GM12878 (cell line): ENCODE measurements at regions not wholly inside any gene's neighbourhood (a gene's known extent, or its start where the extent isn't known, plus 50 kb on each side); places are given as distances from the start of the nearest gene placed in this dataset.

Experiments used
- ATAC-seq: fragments of 200-7000 bp; cut with Tn5 transposase; 3 replicates; pipeline ENCODE4 v1.9.1; 2020; ENCODE audit warnings: mild to moderate bottlenecking, moderate library complexity
- BruUV-seq: library from RNA; stranded (reverse); fragments of 400-500 nt; replicated peaks from 2 replicates; lab custom pipeline; 2021; lab: Mats Ljungman, UMichigan
- CTCF ChIA-PET: fragments of 300-600 bp; sonication (Branson Sonifier 250); formaldehyde crosslinking; extraction: SDS; loops from one replicate; lab custom pipeline; 2021; ENCODE audit warnings: inconsistent platforms; lab: Yijun Ruan, JAX
- POLR2A ChIA-PET: fragments of 350-600 bp; formaldehyde crosslinking; extraction: SDS; loops from one replicate; lab custom pipeline; 2021; ENCODE audit warnings: inconsistent platforms; lab: Charles Lee
- RAD21 ChIA-PET: fragments of 300-600 bp; sonication (Branson Sonifier 250); formaldehyde crosslinking; loops from one replicate; lab custom pipeline; 2023; ENCODE audit warnings: antibody characterized with exemption; ENCODE audit not compliant: unreplicated experiment; lab: Charles Lee
- SMC1A ChIA-PET: fragments of 300-600 bp; sonication (Branson Sonifier 250); formaldehyde crosslinking; loops from one replicate; lab custom pipeline; 2023; ENCODE audit not compliant: unreplicated experiment, uncharacterized antibody; lab: Charles Lee
- DNase-seq: peaks from one replicate; pipeline ENCODE4 v3.0.0-alpha.2; 2011; ENCODE audit warnings: low read depth, low spot score
- FAIRE-seq: peaks from 3 replicates; lab custom pipeline; 2011; peaks lifted over from hg19 to GRCh38; lab: Jason Lieb, UNC
- H2AFZ ChIP-seq: 2 replicates; pipeline ENCODE4 v1.6.0; 2011; ENCODE audit warnings: low read depth, low read length, control low read depth; ENCODE audit not compliant: control insufficient read depth
- H3K27ac ChIP-seq: 2 replicates; pipeline ENCODE4 v1.5.1; 2011; ENCODE audit warnings: control low read depth; ENCODE audit not compliant: control insufficient read depth, insufficient read depth
- H3K27me3 ChIP-seq, 2 experiments: replicated peaks in 1 of 2; 2 replicates each; pipeline versions ENCODE4 v1.6.0 to v1.6.1; 2011; ENCODE audit warnings: low read length in 1 of 2; ENCODE audit not compliant: control insufficient read depth in 2 of 2, insufficient read depth in 2 of 2
- H3K36me3 ChIP-seq, 2 experiments: 2 replicates each; pipeline ENCODE4 v1.5.1; 2011; ENCODE audit warnings: low read length in 1 of 2; ENCODE audit not compliant: control insufficient read depth in 2 of 2, insufficient read depth in 2 of 2
- H3K4me1 ChIP-seq: 2 replicates; pipeline ENCODE4 v1.6.1; 2011; ENCODE audit warnings: mild to moderate bottlenecking, low read length, moderate library complexity, mixed read lengths; ENCODE audit not compliant: control insufficient read depth, insufficient read depth
- H3K4me2 ChIP-seq: 2 replicates; pipeline ENCODE4 v1.6.0; 2011; ENCODE audit warnings: control low read depth; ENCODE audit not compliant: control insufficient read depth, insufficient read depth
- H3K4me3 ChIP-seq: fragments of 200-600 bp; sonication (generic); 2 replicates; pipeline ENCODE4 v1.5.1; 2016
- H3K79me2 ChIP-seq: 2 replicates; pipeline ENCODE4 v1.6.0; 2011; ENCODE audit warnings: low read length; ENCODE audit not compliant: control insufficient read depth, insufficient read depth
- H3K9ac ChIP-seq: 2 replicates; pipeline ENCODE4 v1.8.0; 2011; ENCODE audit warnings: low read length, control low read depth, mixed read lengths; ENCODE audit not compliant: control insufficient read depth, insufficient read depth
- H3K9me3 ChIP-seq: replicated peaks from 3 replicates; pipeline ENCODE4 v1.5.1; 2011; ENCODE audit warnings: mild to moderate bottlenecking, low read length; ENCODE audit not compliant: control insufficient read depth, insufficient read depth
- H4K20me1 ChIP-seq: 2 replicates; pipeline ENCODE4 v1.6.0; 2011; ENCODE audit not compliant: control insufficient read depth, insufficient read depth
- BCL3 ChIP-seq: IDR thresholded peaks from 2 replicates; pipeline ENCODE4 v1.6.1; 2011; ENCODE audit warnings: borderline replicate concordance, low read depth, mild to moderate bottlenecking, moderate library complexity, low read length; ENCODE audit not compliant: insufficient read depth, poor library complexity, severe bottlenecking
- CEBPZ ChIP-seq: fragments of 150-350 bp; IDR thresholded peaks from 2 replicates; pipeline ENCODE4 v1.6.1; 2016; ENCODE audit warnings: low read depth, low read length
- CHD1 ChIP-seq: IDR thresholded peaks from 2 replicates; pipeline ENCODE4 v1.6.1; 2012; ENCODE audit warnings: low read depth, low read length, improper control_type of control experiment
- GABPA ChIP-seq: IDR thresholded peaks from 2 replicates; pipeline ENCODE4 v1.6.1; 2014; ENCODE audit warnings: antibody characterized with exemption, low read depth, mild to moderate bottlenecking, inconsistent platforms
- IRF4 ChIP-seq: IDR thresholded peaks from 2 replicates; pipeline ENCODE4 v1.6.1; 2011; ENCODE audit warnings: low read depth, low read length
- NR2F1 ChIP-seq: fragments of 450-650 bp; conservative IDR thresholded peaks from 2 replicates; pipeline ENCODE4 v1.6.1; 2017; ENCODE audit warnings: mild to moderate bottlenecking
- SRF ChIP-seq, 2 experiments: IDR thresholded peaks; 2 replicates each; pipeline ENCODE4 v1.6.1; 2011; ENCODE audit warnings: low read depth in 2 of 2, low read length in 2 of 2, mild to moderate bottlenecking in 1 of 2, moderate library complexity in 1 of 2
- TAF1 ChIP-seq: IDR thresholded peaks from 2 replicates; pipeline ENCODE4 v1.6.1; 2011; ENCODE audit warnings: mild to moderate bottlenecking, low read depth, low read length, borderline replicate concordance
- WGBS: methylation state at CpG from one replicate; pipeline ENCODE4 v1.1.6; 2016; ENCODE audit warnings: low lambda C conversion rate; ENCODE audit not compliant: insufficient replicate concordance, insufficient coverage; ENCODE audit errors: missing lambda C conversion rate; 5-methylcytosine and 5-hydroxymethylcytosine counted together
- in situ Hi-C: fragments of 300-500 bp; cut with MboI; formaldehyde crosslinking; loops from 9 replicates; pipeline ENCODE4 v1.14.3; 2018; ENCODE audit warnings: mixed read lengths
- intact Hi-C: fragments of 100-400 bp; cut with micrococcal nuclease; formaldehyde crosslinking; loops from one replicate; pipeline ENCODE4 v1.14.2; 2022; ENCODE audit not compliant: unreplicated experiment
- TF ChIP-seq, protein P1 (sequence below): fragments of 450-650 bp; IDR thresholded peaks from 2 replicates; pipeline ENCODE4 v1.6.1; 2014; ENCODE audit warnings: mild to moderate bottlenecking

DNA sequence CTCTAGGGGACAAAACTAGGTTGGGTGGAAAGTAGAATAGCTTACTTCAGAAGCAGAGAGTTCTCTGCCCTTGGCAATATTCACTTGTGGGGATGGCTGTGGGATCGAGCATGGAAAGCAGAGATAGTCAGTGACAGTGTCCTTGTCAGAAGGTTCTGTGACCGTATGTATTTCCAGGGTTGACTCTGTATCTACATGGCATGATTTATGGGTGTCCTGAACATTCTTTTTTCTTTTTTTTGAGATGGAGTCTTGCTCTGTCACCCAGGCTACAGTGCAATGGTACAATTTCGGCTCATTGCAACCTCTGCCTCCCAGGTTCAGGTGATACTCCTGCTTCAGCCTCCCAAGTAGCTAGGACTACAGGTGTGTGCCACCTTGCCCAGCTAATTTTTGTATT, 77.4 kb upstream of the LHFPL2 start:
- peak overlapping the region; percentile 8; the same call in 1 of the 2 replicates for H3K27ac ChIP-seq
- ATAC-seq (no peak), FAIRE-seq (no peak), DNase-seq (no peak)
- TF ChIP-seq CHD1 (no peak), IRF4 (no peak), GABPA (no peak), SRF (IDR thresholded peaks at IDR 0.05; ENCODE audit: low read depth in 2 of 2, low read length in 2 of 2) (no peak), NR2F1 (no peak), TAF1 (no peak), CEBPZ (no peak), BCL3 (no peak)
- TF ChIP-seq, protein P1, sequence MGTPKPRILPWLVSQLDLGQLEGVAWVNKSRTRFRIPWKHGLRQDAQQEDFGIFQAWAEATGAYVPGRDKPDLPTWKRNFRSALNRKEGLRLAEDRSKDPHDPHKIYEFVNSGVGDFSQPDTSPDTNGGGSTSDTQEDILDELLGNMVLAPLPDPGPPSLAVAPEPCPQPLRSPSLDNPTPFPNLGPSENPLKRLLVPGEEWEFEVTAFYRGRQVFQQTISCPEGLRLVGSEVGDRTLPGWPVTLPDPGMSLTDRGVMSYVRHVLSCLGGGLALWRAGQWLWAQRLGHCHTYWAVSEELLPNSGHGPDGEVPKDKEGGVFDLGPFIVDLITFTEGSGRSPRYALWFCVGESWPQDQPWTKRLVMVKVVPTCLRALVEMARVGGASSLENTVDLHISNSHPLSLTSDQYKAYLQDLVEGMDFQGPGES, result no peak
- H4K20me1 ChIP-seq, result no peaks in the 10 kb centered on the region
- no peak overlapping the region for H3K4me3 ChIP-seq
- H3K4me2 ChIP-seq, result no peak overlapping the region
- ChIA-PET RAD21 (no interaction called here), SMC1A (interaction anchor here (1.1 to 8.9 kb wide), 7 partner anchors 7 to 153 kb away, joined by 3 to 100 read pairs (median 6); no protein-coding TSS in a partner anchor), CTCF (no interaction called here), POLR2A (interaction anchor here (0.7 to 1.3 kb wide), 2 partner anchors 33 to 69 kb away, joined by 3 read pairs; no protein-coding TSS in a partner anchor)
- H3K9ac ChIP-seq, result no peak overlapping the region
- no peak overlapping the region for H2AFZ ChIP-seq
- H3K36me3 ChIP-seq, result no peaks in the 10 kb centered on the region
- no peaks in the 10 kb centered on the region for H3K79me2 ChIP-seq
- H3K9me3 ChIP-seq, result no peaks in the 10 kb centered on the region; the same call in 2 of the 3 replicates
- in situ Hi-C loops, result no loop called here
- H3K4me1 ChIP-seq, result peaks cover 37% of the 10 kb centered on the region
- 94% methylated on average over 3 of the region's 3 CpGs for WGBS
- intact Hi-C loops, result loop anchor here (2.0 to 5.0 kb wide), 2 partner anchors 77 to 256 kb away; partner anchors contain the start of gene LHFPL2
- no peaks in the 10 kb centered on the region for H3K27me3 ChIP-seq
- no TSS peak for BruUV-seq
